OCI-LY1 (cell line): ENCODE measurements at regions not wholly inside any gene's neighbourhood (a gene's known extent, or its start where the extent isn't known, plus 50 kb on each side); places are given as distances from the start of the nearest gene placed in this dataset.

Experiments
- CTCF ChIP-seq: fragments of 200-600 bp; sonication (generic), shearing (Covaris generic); IDR thresholded peaks from 2 replicates; pipeline ENCODE4 v1.5.1; 2017; ENCODE audit warnings: mild to moderate bottlenecking, antibody characterized with exemption, low read length, moderate library complexity, mixed read lengths
- EZH2 ChIP-seq: fragments of 200-600 bp; sonication (generic), shearing (Covaris generic); IDR thresholded peaks from 2 replicates; pipeline ENCODE4 v1.8.0; 2017; ENCODE audit warnings: borderline replicate concordance, mixed run types, mild to moderate bottlenecking, antibody characterized with exemption, low read length, moderate library complexity, mixed read lengths

- no peak for TF ChIP-seq CTCF
- no peak for TF ChIP-seq EZH2
These were observed 89.5 kb upstream of the HNRNPA3 start for GRCh38 chr2:177123048-177123447.
